ENCODE measurements at regions not wholly inside any gene's neighbourhood (a gene's known extent, or its start where the extent isn't known, plus 50 kb on each side); places are given as distances from the start of the nearest gene placed in this dataset.

DNA sequence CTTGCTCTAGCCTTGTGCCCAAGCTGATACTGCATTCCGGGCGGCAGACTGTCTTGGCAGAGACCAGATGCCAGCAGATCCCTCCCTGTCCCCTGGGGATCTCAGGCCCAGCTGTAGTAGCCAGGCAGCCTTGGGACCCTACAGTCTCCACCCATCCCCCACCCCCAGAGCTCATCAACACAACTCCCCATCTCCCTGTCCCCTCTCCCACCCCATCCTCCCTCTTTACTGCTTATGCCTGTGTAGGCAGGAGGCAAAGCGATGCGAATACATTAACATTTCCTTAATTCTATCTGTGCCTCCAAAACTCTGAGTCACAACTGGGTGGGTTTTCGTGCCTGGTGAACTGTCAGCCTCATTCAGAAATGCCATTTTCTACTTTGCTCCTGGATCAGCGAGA, 547.6 kb downstream of the BUD13 start:
- no peak overlapping the region for H3K9ac ChIP-seq (ENCODE audit: low read depth in 1 of 3, low read length in 3 of 3)
- H3K4me1 ChIP-seq (ENCODE audit: control insufficient read depth in 3 of 3, insufficient read depth in 3 of 3, low read length in 3 of 3) = peaks cover 0 to 3% (median 3%) of the 10 kb centered on the region in 3 donors
- H3K36me3 ChIP-seq (ENCODE audit: control insufficient read depth in 3 of 3, insufficient read depth in 3 of 3, low read length in 3 of 3) = no peaks in the 10 kb centered on the region
- no peak overlapping the region for H3K4me3 ChIP-seq (ENCODE audit: low read length in 3 of 3)
- H3K27ac ChIP-seq (ENCODE audit: low read depth, low read length) = no peak overlapping the region
- H3K27me3 ChIP-seq (ENCODE audit: control insufficient read depth in 3 of 3, insufficient read depth in 3 of 3, low read length in 3 of 3) = peaks cover 3 to 12% (median 5%) of the 10 kb centered on the region in 3 donors
- peaks cover 0 to 3% (median 0%) of the 10 kb centered on the region in 3 donors for H3K9me3 ChIP-seq (ENCODE audit: control insufficient read depth in 3 of 3, low read length in 3 of 3)

DNA sequence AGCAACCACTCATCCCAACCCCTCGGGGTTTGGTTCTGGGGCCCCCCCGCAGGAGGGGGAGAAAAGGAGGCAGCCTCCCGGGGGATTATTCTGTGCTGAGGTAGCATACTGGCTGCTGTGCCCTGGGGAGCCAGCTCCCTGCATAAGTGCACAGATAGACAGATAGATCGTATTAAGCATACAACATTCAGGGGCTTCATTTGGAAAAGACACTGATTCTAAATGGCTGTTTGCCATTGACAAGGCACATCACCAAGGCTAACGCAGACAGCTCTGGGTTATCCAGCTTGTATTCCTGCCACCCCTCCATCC, 547.9 kb downstream of the BUD13 start:
- Histone ChIP-seq H3K4me1 (ENCODE audit: control insufficient read depth in 3 of 3, insufficient read depth in 3 of 3, low read length in 3 of 3) (peaks cover 0 to 3% (median 3%) of the 10 kb centered on the region in 3 donors), H3K9me3 (ENCODE audit: control insufficient read depth in 3 of 3, low read length in 3 of 3) (peaks cover 0 to 3% (median 0%) of the 10 kb centered on the region in 3 donors), H3K9ac (ENCODE audit: low read depth in 1 of 3, low read length in 3 of 3) (no peak overlapping the region), H3K4me3 (ENCODE audit: low read length in 3 of 3) (no peak overlapping the region), H3K36me3 (ENCODE audit: control insufficient read depth in 3 of 3, insufficient read depth in 3 of 3, low read length in 3 of 3) (no peaks in the 10 kb centered on the region), H3K27me3 (ENCODE audit: control insufficient read depth in 3 of 3, insufficient read depth in 3 of 3, low read length in 3 of 3) (peaks cover 3 to 12% (median 5%) of the 10 kb centered on the region in 3 donors), H3K27ac (ENCODE audit: low read depth, low read length) (no peak overlapping the region)

DNA sequence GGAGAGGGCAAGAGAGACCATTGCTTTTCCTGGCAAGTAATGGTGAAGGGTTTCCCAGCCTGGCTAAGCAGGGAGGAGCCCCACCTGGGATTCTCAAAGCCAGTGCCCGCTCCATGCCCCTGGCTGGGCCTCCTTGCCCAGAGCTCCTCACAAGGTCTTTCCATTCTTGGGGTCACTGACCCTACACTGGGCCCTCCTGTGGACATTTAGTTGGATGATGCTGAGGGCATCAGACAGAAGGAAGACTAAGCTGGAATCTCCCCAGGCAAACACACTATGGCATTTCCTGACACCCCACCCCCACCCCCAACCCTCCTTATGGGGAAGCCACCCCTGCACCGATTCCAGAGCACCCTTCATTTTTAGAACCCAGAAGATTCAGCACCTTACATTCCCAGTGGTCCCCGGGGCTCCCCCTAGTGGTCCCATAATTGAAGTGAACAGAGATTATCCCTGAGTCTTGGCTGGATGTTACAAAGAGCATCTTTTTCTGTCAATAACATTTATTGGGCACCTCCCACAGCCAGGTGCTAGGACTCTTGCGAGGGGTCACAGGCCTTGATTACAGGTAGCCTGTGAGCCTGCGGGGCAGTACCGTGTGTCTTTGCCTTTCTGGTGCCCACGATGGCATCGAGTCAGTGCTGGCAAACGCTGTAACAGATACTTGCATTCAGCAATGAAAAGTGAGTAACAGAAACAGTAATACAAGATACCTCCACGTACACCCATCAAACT, 548.5 kb downstream of the BUD13 start:
- Histone ChIP-seq H3K27ac (ENCODE audit: low read depth, low read length) (no peak overlapping the region), H3K36me3 (ENCODE audit: control insufficient read depth in 3 of 3, insufficient read depth in 3 of 3, low read length in 3 of 3) (no peaks in the 10 kb centered on the region), H3K4me1 (ENCODE audit: control insufficient read depth in 3 of 3, insufficient read depth in 3 of 3, low read length in 3 of 3) (peaks cover 0 to 3% (median 3%) of the 10 kb centered on the region in 3 donors), H3K4me3 (ENCODE audit: low read length in 3 of 3) (no peak overlapping the region), H3K9me3 (ENCODE audit: control insufficient read depth in 3 of 3, low read length in 3 of 3) (peaks cover 0 to 3% (median 0%) of the 10 kb centered on the region in 3 donors), H3K27me3 (ENCODE audit: control insufficient read depth in 3 of 3, insufficient read depth in 3 of 3, low read length in 3 of 3) (peaks cover 3 to 12% (median 5%) of the 10 kb centered on the region in 3 donors), H3K9ac (ENCODE audit: low read depth in 1 of 3, low read length in 3 of 3) (no peak overlapping the region)

DNA sequence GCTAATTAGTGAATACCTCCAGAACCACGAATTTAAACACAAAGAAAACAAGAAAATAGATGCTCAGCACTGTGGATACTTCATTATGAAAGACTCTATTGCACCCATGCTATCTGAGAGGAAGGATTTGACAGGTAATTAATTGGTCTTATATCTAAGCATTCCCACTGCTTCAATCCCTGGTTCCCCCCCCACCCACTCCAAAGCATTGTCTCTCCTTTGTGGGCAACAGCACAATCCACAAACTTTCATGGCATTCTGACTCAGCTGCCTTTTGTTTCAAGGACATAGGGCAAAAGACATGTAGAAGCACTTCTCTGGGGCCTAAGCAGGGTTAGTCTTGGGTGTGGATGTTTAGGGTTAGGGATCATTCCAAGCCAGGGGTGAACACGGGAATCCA, 551.4 kb downstream of the BUD13 start:
- Histone ChIP-seq H3K9ac (ENCODE audit: low read depth in 1 of 3, low read length in 3 of 3) (no peak overlapping the region), H3K36me3 (ENCODE audit: control insufficient read depth in 3 of 3, insufficient read depth in 3 of 3, low read length in 3 of 3) (no peaks in the 10 kb centered on the region), H3K27me3 (ENCODE audit: control insufficient read depth in 3 of 3, insufficient read depth in 3 of 3, low read length in 3 of 3) (peaks cover 0 to 7% (median 5%) of the 10 kb centered on the region in 3 donors), H3K27ac (ENCODE audit: low read depth, low read length) (no peak overlapping the region), H3K9me3 (ENCODE audit: control insufficient read depth in 3 of 3, low read length in 3 of 3) (no peaks in the 10 kb centered on the region), H3K4me3 (ENCODE audit: low read length in 3 of 3) (no peak overlapping the region), H3K4me1 (ENCODE audit: control insufficient read depth in 3 of 3, insufficient read depth in 3 of 3, low read length in 3 of 3) (peaks cover 0 to 3% (median 0%) of the 10 kb centered on the region in 3 donors)

DNA sequence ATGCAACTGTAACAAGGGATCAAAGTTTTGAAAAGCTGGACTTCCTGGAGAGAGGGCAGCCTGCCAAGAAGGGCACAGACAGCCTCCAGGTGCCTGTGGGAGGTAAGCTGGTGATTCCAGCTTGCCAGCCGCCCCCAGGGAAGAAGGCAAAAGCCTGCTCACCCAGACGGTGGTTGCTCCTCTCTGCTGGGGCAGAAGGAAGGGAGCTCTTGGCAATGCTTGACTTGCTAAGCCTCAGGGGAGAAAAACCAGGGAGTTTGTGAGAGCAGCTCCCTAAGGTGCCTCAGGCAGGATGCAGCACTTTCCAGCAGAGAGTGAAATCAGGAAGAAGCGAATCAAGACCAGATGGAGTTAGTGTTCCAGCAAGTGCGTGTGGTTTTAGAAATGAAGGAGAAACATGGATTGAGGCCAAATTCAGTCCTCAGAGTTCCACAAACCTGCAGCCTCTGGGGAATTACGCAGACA, 553.6 kb downstream of the BUD13 start:
- Histone ChIP-seq H3K9ac (ENCODE audit: low read depth in 1 of 3, low read length in 3 of 3) (no peak overlapping the region), H3K4me1 (ENCODE audit: control insufficient read depth in 3 of 3, insufficient read depth in 3 of 3, low read length in 3 of 3) (no peaks in the 10 kb centered on the region), H3K36me3 (ENCODE audit: control insufficient read depth in 3 of 3, insufficient read depth in 3 of 3, low read length in 3 of 3) (no peaks in the 10 kb centered on the region), H3K27me3 (ENCODE audit: control insufficient read depth in 3 of 3, insufficient read depth in 3 of 3, low read length in 3 of 3) (peaks cover 0 to 5% (median 0%) of the 10 kb centered on the region in 3 donors), H3K9me3 (ENCODE audit: control insufficient read depth in 3 of 3, low read length in 3 of 3) (no peaks in the 10 kb centered on the region), H3K27ac (ENCODE audit: low read depth, low read length) (no peak overlapping the region), H3K4me3 (ENCODE audit: low read length in 3 of 3) (no peak overlapping the region)

DNA sequence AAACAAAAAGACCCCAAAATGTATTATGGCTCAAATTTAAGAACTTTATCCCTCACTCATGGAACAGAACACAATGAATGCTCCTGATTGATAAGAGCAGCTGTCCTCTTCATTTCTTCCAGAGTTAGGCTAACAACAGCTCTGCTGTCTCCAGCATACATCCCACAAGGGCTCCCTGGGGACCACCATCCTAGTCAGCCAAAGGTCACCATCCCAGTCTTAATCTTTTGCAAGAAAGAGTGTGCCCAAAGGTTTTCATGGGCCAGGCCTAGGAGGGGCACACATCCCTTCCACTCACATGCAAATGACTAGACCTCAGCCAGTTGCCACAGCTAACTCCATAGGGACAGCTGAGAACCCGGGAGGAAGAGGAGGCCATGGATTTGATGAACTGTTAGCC, 555.3 kb downstream of the BUD13 start:
- H3K27ac ChIP-seq (ENCODE audit: low read depth, low read length) = no peak overlapping the region
- H3K27me3 ChIP-seq (ENCODE audit: control insufficient read depth in 3 of 3, insufficient read depth in 3 of 3, low read length in 3 of 3) = peaks cover 0 to 5% (median 0%) of the 10 kb centered on the region in 3 donors
- no peak overlapping the region for H3K9ac ChIP-seq (ENCODE audit: low read depth in 1 of 3, low read length in 3 of 3)
- H3K4me3 ChIP-seq (ENCODE audit: low read length in 3 of 3) = no peak overlapping the region
- no peaks in the 10 kb centered on the region for H3K4me1 ChIP-seq (ENCODE audit: control insufficient read depth in 3 of 3, insufficient read depth in 3 of 3, low read length in 3 of 3)
- no peaks in the 10 kb centered on the region for H3K36me3 ChIP-seq (ENCODE audit: control insufficient read depth in 3 of 3, insufficient read depth in 3 of 3, low read length in 3 of 3)
- H3K9me3 ChIP-seq (ENCODE audit: control insufficient read depth in 3 of 3, low read length in 3 of 3) = no peaks in the 10 kb centered on the region

DNA sequence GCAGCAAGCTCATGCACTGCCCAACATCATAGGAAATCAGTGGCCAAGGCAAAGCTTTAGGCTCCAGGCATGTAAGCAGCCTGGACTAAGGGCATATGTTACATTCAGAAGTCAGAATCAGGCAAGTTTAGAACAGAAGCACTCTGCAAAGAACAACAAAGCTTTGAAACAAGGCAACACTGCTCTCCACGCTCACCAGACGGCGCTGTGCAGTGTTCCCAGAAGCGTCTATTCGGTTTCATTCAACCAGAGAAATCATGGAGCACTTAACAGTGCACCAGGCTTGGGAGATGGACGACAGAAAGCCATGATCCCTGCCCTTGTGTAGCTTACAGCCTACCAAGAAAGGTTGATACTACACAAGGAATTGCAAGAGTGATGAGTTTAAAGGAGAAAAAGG, 555.8 kb downstream of the BUD13 start:
- Histone ChIP-seq H3K9ac (ENCODE audit: low read depth in 1 of 3, low read length in 3 of 3) (no peak overlapping the region), H3K27ac (ENCODE audit: low read depth, low read length) (no peak overlapping the region), H3K4me1 (ENCODE audit: control insufficient read depth in 3 of 3, insufficient read depth in 3 of 3, low read length in 3 of 3) (no peaks in the 10 kb centered on the region), H3K27me3 (ENCODE audit: control insufficient read depth in 3 of 3, insufficient read depth in 3 of 3, low read length in 3 of 3) (peaks cover 0 to 5% (median 0%) of the 10 kb centered on the region in 3 donors), H3K4me3 (ENCODE audit: low read length in 3 of 3) (no peak overlapping the region), H3K36me3 (ENCODE audit: control insufficient read depth in 3 of 3, insufficient read depth in 3 of 3, low read length in 3 of 3) (no peaks in the 10 kb centered on the region), H3K9me3 (ENCODE audit: control insufficient read depth in 3 of 3, low read length in 3 of 3) (no peaks in the 10 kb centered on the region)

DNA sequence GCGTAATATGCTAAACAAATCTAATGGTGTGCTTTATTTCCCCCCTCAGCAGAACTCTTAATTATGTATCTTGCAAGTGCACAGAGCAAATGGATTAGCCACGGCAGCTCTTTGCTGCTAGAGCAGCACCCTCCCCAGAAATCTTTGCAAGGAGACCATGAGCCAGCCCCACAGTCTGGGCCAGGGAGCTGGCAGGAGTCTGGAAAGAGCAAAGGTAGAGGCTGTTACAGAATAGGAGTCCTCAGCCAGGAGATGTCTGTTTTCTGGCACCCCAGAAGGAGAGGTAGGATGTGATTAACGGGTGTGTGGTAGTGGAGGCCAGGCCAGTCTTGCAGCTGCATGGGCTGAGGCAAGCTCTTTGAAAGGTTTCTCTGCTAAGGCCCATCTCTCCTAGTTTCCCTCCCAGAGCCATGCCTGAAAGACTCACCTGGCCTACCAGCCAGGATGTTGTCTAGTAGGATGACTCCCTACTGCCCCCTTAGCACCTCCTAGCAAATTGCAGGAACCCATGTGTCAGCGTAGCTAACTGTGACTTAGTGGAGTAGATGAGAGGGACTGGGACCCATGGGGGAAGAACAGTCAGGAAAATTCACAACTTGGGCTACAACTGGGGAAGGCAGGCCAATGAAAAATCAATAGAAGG, 557.2 kb downstream of the BUD13 start:
- no peak overlapping the region for H3K27ac ChIP-seq (ENCODE audit: low read depth, low read length)

DNA sequence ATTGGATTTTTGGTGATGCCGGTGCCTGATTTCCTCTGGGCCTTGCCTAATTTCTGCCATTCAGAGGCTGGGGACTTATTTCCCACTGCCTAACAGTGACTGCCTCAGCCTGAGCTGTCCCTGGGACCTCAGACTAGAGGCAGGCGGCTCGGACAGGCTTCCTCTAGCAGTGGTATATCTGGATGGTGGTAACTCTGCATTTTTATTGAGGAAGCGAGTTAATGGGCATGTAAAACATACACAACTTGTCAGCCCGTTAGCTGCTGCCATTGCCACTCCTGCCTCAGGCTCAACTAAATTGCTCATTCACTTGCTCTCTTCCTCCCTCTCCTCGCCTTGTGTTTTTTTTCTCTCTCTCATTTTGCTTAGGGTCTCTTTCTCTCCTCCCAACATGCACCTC, 561.6 kb downstream of the BUD13 start:
- no peak overlapping the region for H3K9ac ChIP-seq (ENCODE audit: low read depth in 1 of 3, low read length in 3 of 3)
- H3K27me3 ChIP-seq (ENCODE audit: control insufficient read depth in 3 of 3, insufficient read depth in 3 of 3, low read length in 3 of 3) = peaks cover 0 to 18% (median 16%) of the 10 kb centered on the region in 3 donors
- no peak overlapping the region for H3K27ac ChIP-seq (ENCODE audit: low read depth, low read length)
- H3K9me3 ChIP-seq (ENCODE audit: control insufficient read depth in 3 of 3, low read length in 3 of 3) = no peaks in the 10 kb centered on the region
- no peaks in the 10 kb centered on the region for H3K36me3 ChIP-seq (ENCODE audit: control insufficient read depth in 3 of 3, insufficient read depth in 3 of 3, low read length in 3 of 3)
- H3K4me1 ChIP-seq (ENCODE audit: control insufficient read depth in 3 of 3, insufficient read depth in 3 of 3, low read length in 3 of 3) = no peaks in the 10 kb centered on the region
- H3K4me3 ChIP-seq (ENCODE audit: low read length in 3 of 3) = no peak overlapping the region

More for the DNA sequence above, 557.2 kb downstream of the BUD13 start:
- H3K36me3 ChIP-seq (ENCODE audit: control insufficient read depth in 3 of 3, insufficient read depth in 3 of 3, low read length in 3 of 3) = no peaks in the 10 kb centered on the region
- H3K27me3 ChIP-seq (ENCODE audit: control insufficient read depth in 3 of 3, insufficient read depth in 3 of 3, low read length in 3 of 3) = peaks cover 0 to 7% (median 6%) of the 10 kb centered on the region in 3 donors
- H3K4me1 ChIP-seq (ENCODE audit: control insufficient read depth in 3 of 3, insufficient read depth in 3 of 3, low read length in 3 of 3) = no peaks in the 10 kb centered on the region
- no peak overlapping the region for H3K9ac ChIP-seq (ENCODE audit: low read depth in 1 of 3, low read length in 3 of 3)
- H3K4me3 ChIP-seq (ENCODE audit: low read length in 3 of 3) = no peak overlapping the region
- no peaks in the 10 kb centered on the region for H3K9me3 ChIP-seq (ENCODE audit: control insufficient read depth in 3 of 3, low read length in 3 of 3)

DNA sequence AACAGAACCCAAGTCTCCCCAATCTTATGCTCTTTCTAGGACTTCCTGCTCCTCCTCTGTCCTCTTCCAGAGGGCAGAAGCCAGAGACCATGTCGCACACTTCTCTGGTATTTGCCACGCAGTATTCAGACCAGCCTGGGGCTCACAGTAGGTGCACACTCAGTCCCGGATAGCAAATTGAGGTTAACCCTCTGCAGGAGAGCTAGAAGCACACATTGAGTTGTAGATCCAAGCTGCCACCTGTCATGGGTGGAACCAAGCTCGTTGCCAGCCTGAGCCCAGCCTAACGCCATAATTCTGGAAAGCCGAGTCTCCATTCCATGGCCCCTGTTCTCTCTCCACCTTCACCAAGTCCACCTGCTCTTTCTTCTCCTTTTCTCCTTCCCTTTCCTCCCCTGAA, 562.1 kb downstream of the BUD13 start:
- Histone ChIP-seq H3K27me3 (ENCODE audit: control insufficient read depth in 3 of 3, insufficient read depth in 3 of 3, low read length in 3 of 3) (peaks cover 0 to 18% (median 17%) of the 10 kb centered on the region in 3 donors), H3K27ac (ENCODE audit: low read depth, low read length) (no peak overlapping the region), H3K4me3 (ENCODE audit: low read length in 3 of 3) (no peak overlapping the region), H3K36me3 (ENCODE audit: control insufficient read depth in 3 of 3, insufficient read depth in 3 of 3, low read length in 3 of 3) (no peaks in the 10 kb centered on the region), H3K9me3 (ENCODE audit: control insufficient read depth in 3 of 3, low read length in 3 of 3) (no peaks in the 10 kb centered on the region), H3K4me1 (ENCODE audit: control insufficient read depth in 3 of 3, insufficient read depth in 3 of 3, low read length in 3 of 3) (no peaks in the 10 kb centered on the region), H3K9ac (ENCODE audit: low read depth in 1 of 3, low read length in 3 of 3) (no peak overlapping the region)

Data from skeletal muscle tissue (tissue), 3 donors.